T47D (cell line): ENCODE measurements at regions not wholly inside any gene's neighbourhood (a gene's known extent, or its start where the extent isn't known, plus 50 kb on each side); places are given as distances from the start of the nearest gene placed in this dataset.

Source experiments
- DNase-seq, 2 experiments: peaks; one replicate each; pipeline versions ENCODE4 v3.0.0 to v3.0.0-alpha.2; 2011 to 2012; ENCODE audit warnings: low read depth in 1 of 2, low spot score in 1 of 2
- JUND ChIP-seq: IDR thresholded peaks from 2 replicates; pipeline ENCODE4 v1.6.1; 2012; ENCODE audit warnings: low read depth
- in situ Hi-C: cut with HindIII; loops from 2 replicates; pipeline ENCODE4 v1.10.0; 2016; ENCODE audit warnings: low sequenced_read_pairs, low pct_unique_long_range_greater_than_20kb

DNA sequence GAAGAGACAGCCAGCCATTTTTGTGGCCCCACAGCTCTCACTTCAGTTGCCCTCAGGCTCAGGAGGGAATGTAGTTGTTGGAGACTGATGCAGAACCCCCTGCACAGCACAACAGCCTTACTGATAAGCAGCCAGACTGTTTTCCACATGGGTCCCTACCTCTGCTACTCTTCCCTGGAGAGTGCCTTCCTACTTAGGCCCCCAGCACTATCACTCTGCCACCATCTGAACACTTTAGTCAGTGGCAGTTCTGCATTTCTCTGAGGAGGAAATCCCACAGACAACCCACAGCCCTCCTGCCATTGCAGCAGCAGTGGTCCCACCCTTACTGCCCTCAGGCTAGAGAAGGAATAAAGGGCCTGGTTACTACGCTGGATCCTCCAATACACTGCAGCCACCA lies 61.8 kb upstream of the PTPRD start:
- no peak for DNase-seq
- TF ChIP-seq JUND = no peak
- in situ Hi-C loops = no loop called here

DNA sequence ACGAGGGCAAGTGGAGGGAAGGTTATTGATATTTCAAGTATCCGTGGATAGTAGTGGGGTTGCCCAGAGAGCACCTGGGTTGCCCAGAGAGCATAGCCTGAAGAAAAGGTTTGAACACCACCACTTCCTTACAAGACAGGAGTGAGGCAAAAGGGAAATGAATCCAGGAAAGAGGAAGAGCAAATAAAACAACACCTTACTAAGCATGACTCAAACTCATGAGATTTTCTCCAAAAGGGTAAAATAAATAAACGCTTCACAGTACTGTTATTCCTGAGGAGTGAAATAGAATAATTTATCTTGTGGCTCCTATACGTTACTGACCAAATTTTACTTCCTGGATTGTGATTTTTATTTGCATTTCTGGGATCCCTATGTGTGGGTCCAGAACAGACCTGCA lies 65.2 kb upstream of the PTPRD start:
- TF ChIP-seq JUND = no peak
- in situ Hi-C loops = no loop called here
- DNase-seq = no peak

DNA sequence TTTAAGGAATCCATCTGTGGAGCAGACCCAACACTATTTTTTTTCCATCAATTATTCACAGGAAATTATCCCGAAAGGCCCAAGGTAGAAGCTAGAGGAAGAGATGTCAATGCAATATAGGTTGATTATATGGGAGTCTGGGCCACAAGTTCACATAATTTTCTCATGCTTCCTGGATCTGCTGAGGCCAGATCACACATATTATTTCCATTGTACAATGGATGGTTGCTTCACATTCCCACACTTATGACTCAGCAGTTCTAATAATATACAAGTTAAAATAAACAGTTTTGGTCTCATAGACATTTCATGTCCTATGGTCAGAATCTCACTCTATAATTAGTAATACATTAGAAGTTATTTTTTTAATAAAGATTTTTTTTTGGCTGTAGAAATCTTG lies 66.0 kb upstream of the PTPRD start:
- in situ Hi-C loops = no loop called here
- no peak for TF ChIP-seq JUND
- DNase-seq = no peak

DNA sequence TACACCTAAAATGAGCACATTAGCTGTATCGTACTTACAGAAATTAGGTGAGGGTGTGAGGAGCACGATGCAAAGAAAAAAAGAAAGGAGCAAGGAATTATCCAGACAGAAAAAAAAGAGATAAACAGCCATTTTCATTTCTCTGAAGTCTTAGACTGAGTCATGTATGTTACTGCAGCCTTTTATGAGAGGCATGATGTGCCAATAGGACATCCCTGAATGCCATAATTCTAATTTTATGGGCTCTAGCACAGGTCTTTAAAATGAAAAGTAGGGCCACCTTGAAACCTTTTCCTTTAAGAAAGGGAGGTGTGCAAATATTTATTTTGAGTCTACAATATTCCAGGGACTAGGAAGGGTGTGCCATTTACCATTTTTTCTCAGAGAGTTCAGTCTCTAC lies 74.1 kb upstream of the PTPRD start:
- DNase-seq = no peak
- in situ Hi-C loops = no loop called here
- TF ChIP-seq JUND = no peak

DNA sequence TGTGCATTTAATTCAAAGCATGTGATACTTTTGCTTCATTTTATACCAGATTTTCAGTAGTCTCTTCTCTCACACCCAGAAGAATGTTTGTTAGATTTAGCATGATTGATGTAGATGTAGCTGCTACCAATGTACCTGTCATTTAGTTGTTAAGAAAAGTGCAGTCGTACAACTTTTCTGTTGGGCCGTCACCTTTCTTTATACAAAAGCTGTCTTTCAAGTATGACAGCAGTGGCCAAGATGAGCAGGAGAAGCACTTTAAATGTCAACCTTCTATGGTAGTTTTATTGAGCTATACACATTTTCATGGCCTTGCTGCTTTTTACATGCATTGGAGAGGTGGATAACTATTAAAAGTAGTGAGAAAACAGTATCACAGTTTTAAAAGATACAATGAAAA lies 77.7 kb upstream of the PTPRD start:
- in situ Hi-C loops = no loop called here
- no peak for DNase-seq
- no peak for TF ChIP-seq JUND

DNA sequence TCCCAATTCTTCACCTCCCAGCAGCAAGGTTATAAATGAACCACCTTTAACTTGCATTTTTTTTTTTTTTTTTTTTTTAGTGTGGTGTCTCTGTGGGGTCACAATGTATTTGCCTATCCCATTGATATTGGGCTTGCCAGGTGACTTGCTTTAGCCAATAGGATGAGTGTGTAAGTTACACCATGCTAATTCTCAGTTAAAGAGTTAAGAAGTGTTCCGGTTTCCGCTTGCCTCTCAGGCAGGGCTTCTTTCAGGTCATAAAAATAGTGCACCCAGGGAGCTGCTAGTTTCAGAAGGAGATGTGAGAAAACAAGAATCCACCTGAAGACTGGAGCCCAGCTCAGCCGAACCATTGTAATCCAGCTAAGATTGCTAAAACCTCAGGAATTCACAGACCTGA lies 84.2 kb upstream of the PTPRD start:
- no peak for DNase-seq
- TF ChIP-seq JUND = no peak
- in situ Hi-C loops = no loop called here

DNA sequence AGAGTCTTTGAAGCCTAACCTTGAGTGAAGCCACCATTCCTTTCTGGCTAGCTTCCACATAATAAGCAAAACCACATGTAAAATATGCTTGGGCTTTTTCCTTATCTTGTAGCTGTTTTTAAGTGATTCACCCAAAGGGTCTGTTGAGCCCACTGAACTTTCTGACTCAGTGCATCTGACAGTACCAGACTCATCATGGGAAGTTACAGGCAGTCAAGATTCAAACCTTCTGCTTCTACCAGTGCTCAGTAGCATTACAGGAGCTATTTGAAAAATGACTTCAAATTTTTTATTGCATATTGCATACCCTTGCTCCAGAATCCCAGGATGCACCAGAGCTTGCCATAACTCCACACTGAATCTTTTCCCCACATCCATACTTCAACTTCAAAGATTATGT lies 87.5 kb upstream of the PTPRD start:
- no peak for DNase-seq
- in situ Hi-C loops = no loop called here
- TF ChIP-seq JUND = no peak

DNA sequence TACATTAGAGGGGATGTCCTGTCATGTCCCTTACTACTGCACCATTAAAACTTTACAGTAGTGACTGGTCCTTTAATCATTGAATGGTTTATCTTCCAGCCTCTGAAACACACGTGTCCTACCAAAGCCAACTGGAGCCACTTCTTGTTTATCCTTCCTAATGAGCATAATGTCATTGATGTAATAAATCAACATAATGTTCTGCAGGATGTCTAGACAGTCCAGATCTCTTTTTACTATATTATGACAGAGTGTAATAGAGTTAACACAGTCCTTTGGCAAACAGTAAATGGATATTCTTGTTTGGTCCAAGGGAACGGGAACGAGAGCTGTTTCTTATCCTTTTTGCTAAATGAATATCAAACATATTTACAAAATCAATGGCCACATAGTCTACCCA lies 88.1 kb upstream of the PTPRD start:
- DNase-seq = no peak
- TF ChIP-seq JUND = no peak
- in situ Hi-C loops = no loop called here

DNA sequence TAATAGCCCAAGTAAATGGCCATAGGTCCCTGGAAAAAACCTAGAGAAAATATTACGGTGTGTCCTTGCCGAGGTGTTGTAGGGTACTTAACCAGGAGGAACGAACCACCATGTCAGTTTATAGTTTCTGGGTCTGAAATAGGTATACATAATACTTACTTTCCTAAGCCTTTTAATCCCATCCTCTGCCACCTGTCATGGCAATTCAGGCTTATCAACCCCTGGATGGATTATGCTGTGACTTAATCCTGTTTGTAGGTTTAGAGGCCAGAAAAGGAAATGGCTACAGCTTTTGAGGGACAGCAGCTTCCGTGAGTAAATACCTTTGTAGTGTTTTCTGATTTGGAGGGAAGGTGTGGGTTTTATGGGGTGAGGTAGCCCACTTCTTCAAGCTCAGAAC lies 89.1 kb upstream of the PTPRD start:
- TF ChIP-seq JUND = no peak
- DNase-seq = no peak
- in situ Hi-C loops = no loop called here

DNA sequence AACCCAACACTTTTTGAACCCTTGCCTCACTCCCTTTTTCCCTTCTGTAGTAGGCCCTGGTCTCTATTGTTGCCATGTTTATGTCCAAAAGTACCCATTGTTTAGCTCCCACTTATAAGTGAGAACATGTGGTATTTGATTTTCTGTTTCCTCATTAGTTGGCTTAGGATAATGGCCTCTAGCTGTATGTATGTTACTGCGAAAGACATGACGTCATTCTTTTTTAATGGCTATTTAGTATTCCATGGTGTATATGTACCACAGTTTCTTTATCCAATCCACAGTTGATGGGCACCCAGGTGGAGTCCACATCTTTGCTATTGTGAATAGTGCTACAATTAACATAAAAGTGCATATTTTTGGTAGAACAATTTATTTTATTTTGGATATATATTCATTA lies 90.3 kb upstream of the PTPRD start:
- in situ Hi-C loops = no loop called here
- no peak for TF ChIP-seq JUND
- DNase-seq = no peak

DNA sequence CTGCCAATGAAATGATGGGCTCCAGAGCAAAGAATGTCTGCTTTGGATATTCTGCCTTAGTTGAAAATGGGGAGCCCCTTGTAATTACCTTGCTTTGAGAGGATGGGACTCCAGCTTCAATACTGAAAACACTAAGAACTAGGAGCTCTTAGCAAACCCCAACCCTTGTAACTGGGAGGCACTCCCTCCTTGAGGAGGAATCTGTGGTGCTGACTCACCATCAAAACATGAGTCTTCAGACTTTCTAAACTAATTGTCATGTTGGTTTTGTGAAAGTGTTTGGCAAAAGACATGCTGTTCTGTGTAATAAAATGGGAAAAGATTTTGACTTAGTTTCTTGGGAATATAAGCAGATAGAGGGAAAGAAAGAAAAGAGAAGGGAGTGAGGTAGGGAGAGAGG lies 91.9 kb upstream of the PTPRD start:
- no peak for DNase-seq
- in situ Hi-C loops = no loop called here
- TF ChIP-seq JUND = no peak

DNA sequence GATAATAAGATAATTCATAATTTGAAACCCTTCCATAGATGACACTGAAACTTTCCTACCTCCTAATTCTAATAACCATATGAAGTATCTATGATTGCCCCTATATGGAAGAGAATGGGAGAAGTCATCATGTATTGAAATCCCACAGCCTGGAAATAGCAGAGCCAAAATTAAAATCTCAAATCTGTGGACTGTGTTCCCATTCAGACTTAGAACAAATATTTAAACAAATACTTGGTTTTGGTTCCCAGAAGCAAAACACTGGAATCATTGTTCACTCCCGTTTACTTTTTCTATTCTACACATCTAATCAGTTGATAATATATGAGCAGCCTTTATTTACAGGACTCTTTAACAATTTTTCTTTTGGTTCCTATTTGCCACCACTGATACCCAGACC lies 92.6 kb upstream of the PTPRD start:
- TF ChIP-seq JUND = no peak
- in situ Hi-C loops = no loop called here

DNA sequence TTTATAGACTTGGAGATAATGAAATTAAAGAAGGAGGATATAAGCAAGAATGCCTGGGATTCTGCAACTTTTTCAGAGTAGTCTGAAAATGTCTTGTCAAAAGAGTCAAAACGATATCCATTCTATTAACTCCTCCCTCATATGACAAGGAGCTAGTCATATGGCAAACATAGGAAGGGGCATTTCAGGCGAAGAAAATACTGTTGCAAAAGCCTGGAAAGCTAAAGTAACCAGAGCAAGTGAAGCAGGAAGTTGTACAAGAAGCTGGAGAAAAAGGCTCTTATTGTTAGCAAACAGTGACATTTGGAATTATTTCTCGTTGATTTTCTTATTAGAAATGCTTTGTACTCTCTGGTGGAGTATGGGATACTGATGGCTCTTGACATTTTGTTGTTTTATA lies 94.0 kb upstream of the PTPRD start:
- no peak for TF ChIP-seq JUND
- DNase-seq = no peak
- in situ Hi-C loops = no loop called here

More for the DNA sequence above, 92.6 kb upstream of the PTPRD start:
- DNase-seq = no peak

DNA sequence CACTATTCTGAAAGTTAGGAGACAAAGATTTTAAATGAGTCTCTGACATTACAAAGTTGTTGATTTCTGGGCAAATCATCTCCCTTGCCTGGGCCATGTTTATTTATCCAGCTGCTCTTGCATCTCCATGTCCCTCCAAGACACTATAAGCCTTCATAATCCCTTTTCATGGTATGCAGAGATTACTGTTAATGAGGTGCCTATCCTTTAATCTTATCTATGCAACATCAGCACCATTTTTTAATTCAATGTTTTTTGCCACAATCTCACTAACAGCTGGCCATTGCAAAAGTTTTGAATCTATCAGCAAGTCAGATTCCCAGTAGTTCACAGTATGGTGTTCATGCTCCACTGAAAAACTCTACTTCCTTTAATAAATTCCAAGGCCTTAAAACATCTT lies 108.5 kb upstream of the PTPRD start:
- in situ Hi-C loops = no loop called here
- DNase-seq = no peak
- no peak for TF ChIP-seq JUND

DNA sequence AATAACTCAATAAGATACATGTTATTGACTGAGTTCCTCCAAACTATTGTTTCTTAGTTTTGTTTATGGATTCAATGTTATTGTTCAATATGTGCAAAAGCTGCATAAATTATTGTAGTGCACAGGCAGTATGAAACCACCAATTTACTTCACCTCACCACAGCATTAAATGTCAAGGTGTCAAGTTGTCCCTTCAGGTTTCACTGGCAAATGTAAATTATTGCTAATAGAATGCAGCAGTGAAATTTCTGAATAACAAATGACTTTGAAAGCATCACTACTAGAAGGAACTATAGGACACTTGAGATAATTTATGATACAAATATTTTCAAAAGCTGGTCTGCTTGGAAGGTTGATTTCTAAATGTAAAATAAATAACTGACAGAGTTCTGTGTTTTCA lies 116.4 kb upstream of the PTPRD start:
- TF ChIP-seq JUND = no peak
- in situ Hi-C loops = no loop called here
- DNase-seq = no peak
